ENCODE measurements at regions not wholly inside any gene's neighbourhood (a gene's known extent, or its start where the extent isn't known, plus 50 kb on each side); places are given as distances from the start of the nearest gene placed in this dataset.

DNA sequence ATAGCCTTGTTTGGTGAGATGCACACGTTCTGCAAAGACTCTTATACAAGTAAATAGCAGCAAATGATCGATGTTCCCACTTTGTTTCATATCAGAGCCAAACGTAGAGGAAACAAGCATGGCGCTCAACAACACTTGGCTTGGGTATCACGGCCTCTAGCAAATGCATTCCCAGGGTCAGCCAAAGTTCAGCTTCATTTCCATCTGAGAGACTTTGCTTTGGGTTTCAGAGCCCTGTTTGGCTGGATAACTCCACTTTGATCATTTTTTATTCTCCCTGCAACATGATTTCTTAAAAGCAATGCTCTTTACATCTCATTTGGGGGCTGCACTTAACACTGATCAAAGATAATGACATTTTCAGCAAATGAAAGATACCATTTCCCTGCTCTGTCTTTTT, 199.2 kb upstream of the FAM9B start:
- no peak for TF ChIP-seq EZH2 (IDR thresholded peaks at IDR 0.05; ENCODE audit: borderline replicate concordance, low read length)
- TF ChIP-seq, protein P1, sequence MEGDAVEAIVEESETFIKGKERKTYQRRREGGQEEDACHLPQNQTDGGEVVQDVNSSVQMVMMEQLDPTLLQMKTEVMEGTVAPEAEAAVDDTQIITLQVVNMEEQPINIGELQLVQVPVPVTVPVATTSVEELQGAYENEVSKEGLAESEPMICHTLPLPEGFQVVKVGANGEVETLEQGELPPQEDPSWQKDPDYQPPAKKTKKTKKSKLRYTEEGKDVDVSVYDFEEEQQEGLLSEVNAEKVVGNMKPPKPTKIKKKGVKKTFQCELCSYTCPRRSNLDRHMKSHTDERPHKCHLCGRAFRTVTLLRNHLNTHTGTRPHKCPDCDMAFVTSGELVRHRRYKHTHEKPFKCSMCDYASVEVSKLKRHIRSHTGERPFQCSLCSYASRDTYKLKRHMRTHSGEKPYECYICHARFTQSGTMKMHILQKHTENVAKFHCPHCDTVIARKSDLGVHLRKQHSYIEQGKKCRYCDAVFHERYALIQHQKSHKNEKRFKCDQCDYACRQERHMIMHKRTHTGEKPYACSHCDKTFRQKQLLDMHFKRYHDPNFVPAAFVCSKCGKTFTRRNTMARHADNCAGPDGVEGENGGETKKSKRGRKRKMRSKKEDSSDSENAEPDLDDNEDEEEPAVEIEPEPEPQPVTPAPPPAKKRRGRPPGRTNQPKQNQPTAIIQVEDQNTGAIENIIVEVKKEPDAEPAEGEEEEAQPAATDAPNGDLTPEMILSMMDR (IDR thresholded peaks at IDR 0.05; ENCODE audit: low read length): no peak

Measured in OCI-LY1 (cell line).